ENCODE measurements at regions not wholly inside any gene's neighbourhood (a gene's known extent, or its start where the extent isn't known, plus 50 kb on each side); places are given as distances from the start of the nearest gene placed in this dataset.

GRCh38 chr2:145360129-145360790, 840.3 kb upstream of the ZEB2 start:
- Histone ChIP-seq H3K4me3 (no peak overlapping the region), H3K4me1 (ENCODE audit: low read depth) (no peaks in the 10 kb centered on the region), H3K36me3 (no peaks in the 10 kb centered on the region), H3K9me3 (ENCODE audit: low read depth) (no peaks in the 10 kb centered on the region), H3K27ac (no peak overlapping the region), H3K27me3 (no peaks in the 10 kb centered on the region)
- DNase-seq (ENCODE audit: low read depth in 1 of 2, low spot score in 1 of 2): no peak
- TF ChIP-seq, protein P1, sequence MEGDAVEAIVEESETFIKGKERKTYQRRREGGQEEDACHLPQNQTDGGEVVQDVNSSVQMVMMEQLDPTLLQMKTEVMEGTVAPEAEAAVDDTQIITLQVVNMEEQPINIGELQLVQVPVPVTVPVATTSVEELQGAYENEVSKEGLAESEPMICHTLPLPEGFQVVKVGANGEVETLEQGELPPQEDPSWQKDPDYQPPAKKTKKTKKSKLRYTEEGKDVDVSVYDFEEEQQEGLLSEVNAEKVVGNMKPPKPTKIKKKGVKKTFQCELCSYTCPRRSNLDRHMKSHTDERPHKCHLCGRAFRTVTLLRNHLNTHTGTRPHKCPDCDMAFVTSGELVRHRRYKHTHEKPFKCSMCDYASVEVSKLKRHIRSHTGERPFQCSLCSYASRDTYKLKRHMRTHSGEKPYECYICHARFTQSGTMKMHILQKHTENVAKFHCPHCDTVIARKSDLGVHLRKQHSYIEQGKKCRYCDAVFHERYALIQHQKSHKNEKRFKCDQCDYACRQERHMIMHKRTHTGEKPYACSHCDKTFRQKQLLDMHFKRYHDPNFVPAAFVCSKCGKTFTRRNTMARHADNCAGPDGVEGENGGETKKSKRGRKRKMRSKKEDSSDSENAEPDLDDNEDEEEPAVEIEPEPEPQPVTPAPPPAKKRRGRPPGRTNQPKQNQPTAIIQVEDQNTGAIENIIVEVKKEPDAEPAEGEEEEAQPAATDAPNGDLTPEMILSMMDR (IDR thresholded peaks at IDR 0.05; ENCODE audit: low read depth, low read length): no peak

DNA sequence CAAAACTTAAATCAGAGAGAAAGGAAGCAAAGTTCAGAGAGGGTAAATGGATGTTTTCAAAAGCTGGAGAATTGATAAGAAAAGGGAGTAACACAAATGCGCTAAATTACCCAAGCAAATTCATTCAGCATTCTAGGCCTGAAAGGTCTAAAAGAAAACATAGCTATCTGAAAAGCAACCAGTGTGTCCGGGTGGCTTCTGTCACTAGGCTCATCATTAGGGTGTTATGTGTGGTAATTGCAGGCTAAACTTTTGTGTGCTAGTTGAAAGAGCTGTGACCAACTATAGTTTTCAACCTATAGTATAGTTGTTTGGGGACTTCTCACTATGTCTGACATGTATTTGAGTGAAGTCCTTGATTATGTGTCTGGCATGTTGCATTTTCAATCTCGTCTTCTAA, 839.6 kb upstream of the ZEB2 start:
- no peak for DNase-seq (ENCODE audit: low read depth in 1 of 2, low spot score in 1 of 2)
- H3K27me3 ChIP-seq: no peaks in the 10 kb centered on the region
- H3K9me3 ChIP-seq (ENCODE audit: low read depth): no peaks in the 10 kb centered on the region
- H3K4me1 ChIP-seq (ENCODE audit: low read depth): no peaks in the 10 kb centered on the region
- H3K4me3 ChIP-seq: no peak overlapping the region
- H3K27ac ChIP-seq: no peak overlapping the region
- TF ChIP-seq, protein P1 (IDR thresholded peaks at IDR 0.05; ENCODE audit: low read depth, low read length): no peak
- no peaks in the 10 kb centered on the region for H3K36me3 ChIP-seq

DNA sequence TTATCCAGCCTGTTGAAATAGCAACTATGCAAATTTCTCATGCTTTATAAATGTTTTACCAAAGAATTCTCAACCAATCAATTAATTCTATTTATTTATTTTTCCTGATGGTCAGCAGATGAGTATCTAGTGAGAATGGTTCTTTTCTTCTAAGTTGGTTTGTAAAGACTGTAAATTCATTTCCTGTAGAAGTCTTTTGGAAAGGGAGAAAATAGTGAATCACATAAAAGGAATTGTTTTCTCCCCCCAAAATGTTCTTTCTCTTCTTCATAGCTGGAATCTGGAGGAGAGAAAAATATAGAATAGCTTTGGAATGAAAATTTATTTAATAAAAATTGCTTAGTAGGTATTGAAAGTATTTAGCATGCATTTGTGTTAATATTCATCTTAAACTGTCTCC, 836.1 kb upstream of the ZEB2 start:
- H3K9me3 ChIP-seq (ENCODE audit: low read depth): no peaks in the 10 kb centered on the region
- H3K27me3 ChIP-seq: no peaks in the 10 kb centered on the region
- no peaks in the 10 kb centered on the region for H3K36me3 ChIP-seq
- H3K27ac ChIP-seq: no peak overlapping the region
- H3K4me1 ChIP-seq (ENCODE audit: low read depth): no peaks in the 10 kb centered on the region
- peak in 1 of 2 donors; percentile 4 for DNase-seq (ENCODE audit: low read depth in 1 of 2, low spot score in 1 of 2)
- TF ChIP-seq, protein P1 (IDR thresholded peaks at IDR 0.05; ENCODE audit: low read depth, low read length): no peak
- no peak overlapping the region for H3K4me3 ChIP-seq

DNA sequence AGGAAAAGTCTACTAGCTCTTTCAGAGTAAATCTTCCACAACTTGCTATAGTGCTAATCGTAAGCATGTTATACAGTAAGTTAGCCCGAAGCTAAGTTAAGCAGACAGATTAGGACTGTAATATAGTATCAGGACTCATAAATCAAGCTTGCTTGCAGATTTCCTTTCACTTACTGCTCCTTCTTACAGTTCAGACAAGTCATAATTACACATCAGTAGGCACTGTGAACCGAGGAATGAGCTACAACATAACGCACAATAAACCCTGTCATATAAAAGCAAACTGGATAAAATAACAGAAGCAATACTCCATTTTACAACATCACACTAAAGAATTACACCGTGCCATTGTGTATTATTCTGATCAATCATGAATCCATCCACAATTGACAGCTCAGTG, 832.6 kb upstream of the ZEB2 start:
- no peaks in the 10 kb centered on the region for H3K4me1 ChIP-seq (ENCODE audit: low read depth)
- no peak overlapping the region for H3K27ac ChIP-seq
- H3K4me3 ChIP-seq: no peak overlapping the region
- H3K27me3 ChIP-seq: no peaks in the 10 kb centered on the region
- H3K36me3 ChIP-seq: no peaks in the 10 kb centered on the region
- DNase-seq (ENCODE audit: low read depth in 1 of 2, low spot score in 1 of 2): no peak
- no peaks in the 10 kb centered on the region for H3K9me3 ChIP-seq (ENCODE audit: low read depth)
- TF ChIP-seq, protein P1 (IDR thresholded peaks at IDR 0.05; ENCODE audit: low read depth, low read length): no peak

DNA sequence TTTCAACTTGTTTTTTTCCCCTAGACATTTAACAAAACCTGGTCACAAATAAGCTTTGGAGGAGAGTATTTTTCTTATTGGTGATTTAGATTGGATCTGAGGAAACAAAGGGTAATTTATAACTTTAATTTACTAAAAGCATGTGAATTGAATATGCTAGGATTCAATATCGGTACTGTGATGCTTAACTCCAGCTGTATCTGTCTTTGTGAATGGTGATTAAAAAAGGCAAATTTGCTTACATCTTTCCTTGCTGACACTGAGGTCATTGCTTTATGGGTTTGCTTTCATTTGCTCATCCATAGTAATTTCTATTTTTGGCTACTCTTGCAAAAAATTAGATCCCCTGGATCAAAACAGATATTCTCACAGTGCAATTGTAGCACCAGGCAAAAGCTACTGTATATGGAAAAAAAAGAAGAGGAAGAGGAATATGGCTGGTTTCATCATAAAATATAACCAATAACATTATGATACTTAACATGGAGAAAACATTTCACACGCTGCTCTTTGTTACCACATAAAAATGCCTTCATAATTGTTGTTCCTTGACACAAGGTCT, 832.0 kb upstream of the ZEB2 start:
- no peaks in the 10 kb centered on the region for H3K9me3 ChIP-seq (ENCODE audit: low read depth)
- no peaks in the 10 kb centered on the region for H3K27me3 ChIP-seq
- no peak for DNase-seq (ENCODE audit: low read depth in 1 of 2, low spot score in 1 of 2)

More for the DNA sequence above, 832.0 kb upstream of the ZEB2 start:
- Histone ChIP-seq H3K27ac (no peak overlapping the region), H3K36me3 (no peaks in the 10 kb centered on the region), H3K4me1 (ENCODE audit: low read depth) (no peaks in the 10 kb centered on the region), H3K4me3 (no peak overlapping the region)
- TF ChIP-seq, protein P1 (IDR thresholded peaks at IDR 0.05; ENCODE audit: low read depth, low read length): no peak
